H1 (cell line): ENCODE measurements at regions not wholly inside any gene's neighbourhood (a gene's known extent, or its start where the extent isn't known, plus 50 kb on each side); places are given as distances from the start of the nearest gene placed in this dataset.

ENCODE experiments used
- ASH2L ChIP-seq: fragments of 200-600, 300-600 bp; sonication (generic); IDR thresholded peaks from one replicate; pipeline ENCODE4 v1.7.1; 2017; ENCODE audit warnings: low read length
- CREB1 ChIP-seq: IDR thresholded peaks from 2 replicates; pipeline ENCODE4 v1.6.1; 2012; ENCODE audit warnings: inconsistent platforms
- JUND ChIP-seq: IDR thresholded peaks from 2 replicates; pipeline ENCODE4 v1.6.1; 2011; ENCODE audit warnings: mild to moderate bottlenecking, improper control_type of control experiment, low read length
- KDM4A ChIP-seq: IDR thresholded peaks from one replicate; pipeline ENCODE4 v1.7.1; 2012; ENCODE audit warnings: low read depth, mild to moderate bottlenecking, moderate library complexity, low read length, inconsistent platforms; ENCODE audit not compliant: severe bottlenecking
- KDM5A ChIP-seq: fragments of 200-600 bp; IDR thresholded peaks from 2 replicates; pipeline ENCODE4 v1.7.1; 2012; ENCODE audit warnings: mild to moderate bottlenecking, low read length, inconsistent platforms, mixed read lengths
- POLR2AphosphoS5 ChIP-seq: IDR thresholded peaks from 2 replicates; pipeline ENCODE4 v1.6.1; 2011; ENCODE audit warnings: low read depth, low read length
- SUZ12 ChIP-seq: fragments of 200-600 bp; sonication (generic); IDR thresholded peaks from 2 replicates; pipeline ENCODE4 v1.6.1; 2012; ENCODE audit warnings: mild to moderate bottlenecking, inconsistent platforms, low read length, moderate library complexity, mixed read lengths
- TF ChIP-seq, protein P1 (sequence below): fragments of 300-600 bp; sonication (generic); IDR thresholded peaks from 2 replicates; pipeline ENCODE4 v1.7.1; 2012; ENCODE audit warnings: low read length, moderate library complexity, mild to moderate bottlenecking, inconsistent platforms; ENCODE audit not compliant: insufficient replicate concordance
- TF ChIP-seq, protein P2 (sequence below): IDR thresholded peaks from 2 replicates; pipeline ENCODE4 v1.6.1; 2011; ENCODE audit warnings: low read depth, mild to moderate bottlenecking, low read length; ENCODE audit not compliant: insufficient read depth

DNA sequence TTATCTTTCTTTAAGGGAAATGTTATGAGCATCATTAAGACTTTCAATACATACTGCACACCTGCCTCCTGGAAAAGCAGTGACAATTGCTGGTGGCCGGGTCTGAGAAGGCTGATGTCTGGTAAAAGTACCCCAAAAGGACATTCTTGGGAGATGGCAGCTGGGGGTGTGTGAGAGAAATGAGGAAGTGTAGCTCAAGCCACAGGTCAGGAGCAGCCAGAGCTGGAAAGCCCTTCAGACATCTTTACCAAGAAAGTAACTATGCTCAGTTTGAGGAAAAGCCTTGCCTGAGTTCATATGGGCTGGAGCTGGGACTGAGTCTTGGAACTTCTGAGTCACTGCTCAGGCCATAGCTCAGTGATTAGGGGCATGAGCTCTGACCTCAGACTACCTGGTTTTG lies 94.7 kb upstream of the N4BP1 start (continued):
- TF ChIP-seq, protein P1, sequence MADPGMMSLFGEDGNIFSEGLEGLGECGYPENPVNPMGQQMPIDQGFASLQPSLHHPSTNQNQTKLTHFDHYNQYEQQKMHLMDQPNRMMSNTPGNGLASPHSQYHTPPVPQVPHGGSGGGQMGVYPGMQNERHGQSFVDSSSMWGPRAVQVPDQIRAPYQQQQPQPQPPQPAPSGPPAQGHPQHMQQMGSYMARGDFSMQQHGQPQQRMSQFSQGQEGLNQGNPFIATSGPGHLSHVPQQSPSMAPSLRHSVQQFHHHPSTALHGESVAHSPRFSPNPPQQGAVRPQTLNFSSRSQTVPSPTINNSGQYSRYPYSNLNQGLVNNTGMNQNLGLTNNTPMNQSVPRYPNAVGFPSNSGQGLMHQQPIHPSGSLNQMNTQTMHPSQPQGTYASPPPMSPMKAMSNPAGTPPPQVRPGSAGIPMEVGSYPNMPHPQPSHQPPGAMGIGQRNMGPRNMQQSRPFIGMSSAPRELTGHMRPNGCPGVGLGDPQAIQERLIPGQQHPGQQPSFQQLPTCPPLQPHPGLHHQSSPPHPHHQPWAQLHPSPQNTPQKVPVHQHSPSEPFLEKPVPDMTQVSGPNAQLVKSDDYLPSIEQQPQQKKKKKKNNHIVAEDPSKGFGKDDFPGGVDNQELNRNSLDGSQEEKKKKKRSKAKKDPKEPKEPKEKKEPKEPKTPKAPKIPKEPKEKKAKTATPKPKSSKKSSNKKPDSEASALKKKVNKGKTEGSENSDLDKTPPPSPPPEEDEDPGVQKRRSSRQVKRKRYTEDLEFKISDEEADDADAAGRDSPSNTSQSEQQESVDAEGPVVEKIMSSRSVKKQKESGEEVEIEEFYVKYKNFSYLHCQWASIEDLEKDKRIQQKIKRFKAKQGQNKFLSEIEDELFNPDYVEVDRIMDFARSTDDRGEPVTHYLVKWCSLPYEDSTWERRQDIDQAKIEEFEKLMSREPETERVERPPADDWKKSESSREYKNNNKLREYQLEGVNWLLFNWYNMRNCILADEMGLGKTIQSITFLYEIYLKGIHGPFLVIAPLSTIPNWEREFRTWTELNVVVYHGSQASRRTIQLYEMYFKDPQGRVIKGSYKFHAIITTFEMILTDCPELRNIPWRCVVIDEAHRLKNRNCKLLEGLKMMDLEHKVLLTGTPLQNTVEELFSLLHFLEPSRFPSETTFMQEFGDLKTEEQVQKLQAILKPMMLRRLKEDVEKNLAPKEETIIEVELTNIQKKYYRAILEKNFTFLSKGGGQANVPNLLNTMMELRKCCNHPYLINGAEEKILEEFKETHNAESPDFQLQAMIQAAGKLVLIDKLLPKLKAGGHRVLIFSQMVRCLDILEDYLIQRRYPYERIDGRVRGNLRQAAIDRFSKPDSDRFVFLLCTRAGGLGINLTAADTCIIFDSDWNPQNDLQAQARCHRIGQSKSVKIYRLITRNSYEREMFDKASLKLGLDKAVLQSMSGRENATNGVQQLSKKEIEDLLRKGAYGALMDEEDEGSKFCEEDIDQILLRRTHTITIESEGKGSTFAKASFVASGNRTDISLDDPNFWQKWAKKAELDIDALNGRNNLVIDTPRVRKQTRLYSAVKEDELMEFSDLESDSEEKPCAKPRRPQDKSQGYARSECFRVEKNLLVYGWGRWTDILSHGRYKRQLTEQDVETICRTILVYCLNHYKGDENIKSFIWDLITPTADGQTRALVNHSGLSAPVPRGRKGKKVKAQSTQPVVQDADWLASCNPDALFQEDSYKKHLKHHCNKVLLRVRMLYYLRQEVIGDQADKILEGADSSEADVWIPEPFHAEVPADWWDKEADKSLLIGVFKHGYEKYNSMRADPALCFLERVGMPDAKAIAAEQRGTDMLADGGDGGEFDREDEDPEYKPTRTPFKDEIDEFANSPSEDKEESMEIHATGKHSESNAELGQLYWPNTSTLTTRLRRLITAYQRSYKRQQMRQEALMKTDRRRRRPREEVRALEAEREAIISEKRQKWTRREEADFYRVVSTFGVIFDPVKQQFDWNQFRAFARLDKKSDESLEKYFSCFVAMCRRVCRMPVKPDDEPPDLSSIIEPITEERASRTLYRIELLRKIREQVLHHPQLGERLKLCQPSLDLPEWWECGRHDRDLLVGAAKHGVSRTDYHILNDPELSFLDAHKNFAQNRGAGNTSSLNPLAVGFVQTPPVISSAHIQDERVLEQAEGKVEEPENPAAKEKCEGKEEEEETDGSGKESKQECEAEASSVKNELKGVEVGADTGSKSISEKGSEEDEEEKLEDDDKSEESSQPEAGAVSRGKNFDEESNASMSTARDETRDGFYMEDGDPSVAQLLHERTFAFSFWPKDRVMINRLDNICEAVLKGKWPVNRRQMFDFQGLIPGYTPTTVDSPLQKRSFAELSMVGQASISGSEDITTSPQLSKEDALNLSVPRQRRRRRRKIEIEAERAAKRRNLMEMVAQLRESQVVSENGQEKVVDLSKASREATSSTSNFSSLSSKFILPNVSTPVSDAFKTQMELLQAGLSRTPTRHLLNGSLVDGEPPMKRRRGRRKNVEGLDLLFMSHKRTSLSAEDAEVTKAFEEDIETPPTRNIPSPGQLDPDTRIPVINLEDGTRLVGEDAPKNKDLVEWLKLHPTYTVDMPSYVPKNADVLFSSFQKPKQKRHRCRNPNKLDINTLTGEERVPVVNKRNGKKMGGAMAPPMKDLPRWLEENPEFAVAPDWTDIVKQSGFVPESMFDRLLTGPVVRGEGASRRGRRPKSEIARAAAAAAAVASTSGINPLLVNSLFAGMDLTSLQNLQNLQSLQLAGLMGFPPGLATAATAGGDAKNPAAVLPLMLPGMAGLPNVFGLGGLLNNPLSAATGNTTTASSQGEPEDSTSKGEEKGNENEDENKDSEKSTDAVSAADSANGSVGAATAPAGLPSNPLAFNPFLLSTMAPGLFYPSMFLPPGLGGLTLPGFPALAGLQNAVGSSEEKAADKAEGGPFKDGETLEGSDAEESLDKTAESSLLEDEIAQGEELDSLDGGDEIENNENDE, result no peak
- no peak for TF ChIP-seq JUND
- no peak for TF ChIP-seq ASH2L
- TF ChIP-seq KDM5A, result no peak
- TF ChIP-seq SUZ12, result no peak
- TF ChIP-seq, protein P2, sequence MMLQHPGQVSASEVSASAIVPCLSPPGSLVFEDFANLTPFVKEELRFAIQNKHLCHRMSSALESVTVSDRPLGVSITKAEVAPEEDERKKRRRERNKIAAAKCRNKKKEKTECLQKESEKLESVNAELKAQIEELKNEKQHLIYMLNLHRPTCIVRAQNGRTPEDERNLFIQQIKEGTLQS, result no peak
- no peak for TF ChIP-seq KDM4A
- TF ChIP-seq POLR2AphosphoS5, result no peak
- TF ChIP-seq CREB1, result no peak
